ENCODE measurements at regions not wholly inside any gene's neighbourhood (a gene's known extent, or its start where the extent isn't known, plus 50 kb on each side); places are given as distances from the start of the nearest gene placed in this dataset.

GRCh38 chr4:14054391-14054790 is 426.9 kb upstream of the BOD1L1 start:
- H3K36me3 ChIP-seq (ENCODE audit: control insufficient read depth, low read length): no peaks in the 10 kb centered on the region
- H3K9me3 ChIP-seq (ENCODE audit: control insufficient read depth, insufficient read depth, low read length): no peaks in the 10 kb centered on the region
- H4K20me1 ChIP-seq (ENCODE audit: control insufficient read depth, insufficient read depth, low read depth, low read length): no peaks in the 10 kb centered on the region
- H3K4me2 ChIP-seq (ENCODE audit: low read length): no peak overlapping the region
- no peaks in the 10 kb centered on the region for H3F3A ChIP-seq (ENCODE audit: control insufficient read depth, insufficient read depth)
- no peaks in the 10 kb centered on the region for H3K9me2 ChIP-seq (replicated peaks; ENCODE audit: control insufficient read depth, low read length)
- H3K27ac ChIP-seq (ENCODE audit: low read depth, low read length): no peak overlapping the region
- H3K4me3 ChIP-seq (ENCODE audit: low read length): no peak overlapping the region
- H3K27me3 ChIP-seq (ENCODE audit: control insufficient read depth, low read length): no peaks in the 10 kb centered on the region
- no peaks in the 10 kb centered on the region for H3K4me1 ChIP-seq (ENCODE audit: control insufficient read depth, low read length)
- no peaks in the 10 kb centered on the region for H3K79me2 ChIP-seq (ENCODE audit: control insufficient read depth, low read length)
- TF ChIP-seq CTCF (IDR thresholded peaks at IDR 0.05; ENCODE audit: low read depth, low read length, poor library complexity, severe bottlenecking) (no peak), EZH2phosphoT487 (IDR thresholded peaks at IDR 0.05; ENCODE audit: borderline replicate concordance, low read length) (no peak)

GRCh38 chr4:14059006-14059405 is 431.5 kb upstream of the BOD1L1 start:
- no peaks in the 10 kb centered on the region for H3K79me2 ChIP-seq (ENCODE audit: control insufficient read depth, low read length)
- H3K4me1 ChIP-seq (ENCODE audit: control insufficient read depth, low read length): no peaks in the 10 kb centered on the region
- no peaks in the 10 kb centered on the region for H3K36me3 ChIP-seq (ENCODE audit: control insufficient read depth, low read length)

GRCh38 chr4:14064984-14065383 is 437.5 kb upstream of the BOD1L1 start:
- no peaks in the 10 kb centered on the region for H3K79me2 ChIP-seq (ENCODE audit: control insufficient read depth, low read length)
- no peak overlapping the region for H3K27ac ChIP-seq (ENCODE audit: low read depth, low read length)
- H3K4me3 ChIP-seq (ENCODE audit: low read length): no peak overlapping the region
- H3K9me3 ChIP-seq (ENCODE audit: control insufficient read depth, insufficient read depth, low read length): no peaks in the 10 kb centered on the region
- no peaks in the 10 kb centered on the region for H3F3A ChIP-seq (ENCODE audit: control insufficient read depth, insufficient read depth)
- no peaks in the 10 kb centered on the region for H3K9me2 ChIP-seq (replicated peaks; ENCODE audit: control insufficient read depth, low read length)
- H3K36me3 ChIP-seq (ENCODE audit: control insufficient read depth, low read length): no peaks in the 10 kb centered on the region
- no peaks in the 10 kb centered on the region for H3K4me1 ChIP-seq (ENCODE audit: control insufficient read depth, low read length)
- TF ChIP-seq EZH2phosphoT487 (IDR thresholded peaks at IDR 0.05; ENCODE audit: borderline replicate concordance, low read length) (no peak), CTCF (IDR thresholded peaks at IDR 0.05; ENCODE audit: low read depth, low read length, poor library complexity, severe bottlenecking) (no peak)
- no peak overlapping the region for H3K4me2 ChIP-seq (ENCODE audit: low read length)
- H4K20me1 ChIP-seq (ENCODE audit: control insufficient read depth, insufficient read depth, low read depth, low read length): no peaks in the 10 kb centered on the region
- no peaks in the 10 kb centered on the region for H3K27me3 ChIP-seq (ENCODE audit: control insufficient read depth, low read length)

More at GRCh38 chr4:14059006-14059405, 431.5 kb upstream of the BOD1L1 start:
- Histone ChIP-seq H3F3A (ENCODE audit: control insufficient read depth, insufficient read depth) (no peaks in the 10 kb centered on the region), H3K27ac (ENCODE audit: low read depth, low read length) (no peak overlapping the region), H3K9me2 (replicated peaks; ENCODE audit: control insufficient read depth, low read length) (no peaks in the 10 kb centered on the region), H3K27me3 (ENCODE audit: control insufficient read depth, low read length) (no peaks in the 10 kb centered on the region), H3K4me2 (ENCODE audit: low read length) (no peak overlapping the region), H3K9me3 (ENCODE audit: control insufficient read depth, insufficient read depth, low read length) (no peaks in the 10 kb centered on the region), H4K20me1 (ENCODE audit: control insufficient read depth, insufficient read depth, low read depth, low read length) (no peaks in the 10 kb centered on the region), H3K4me3 (ENCODE audit: low read length) (no peak overlapping the region)
- TF ChIP-seq CTCF (IDR thresholded peaks at IDR 0.05; ENCODE audit: low read depth, low read length, poor library complexity, severe bottlenecking): no peak

- Histone ChIP-seq H3K4me3 (ENCODE audit: low read length) (no peak overlapping the region), H3K36me3 (ENCODE audit: control insufficient read depth, low read length) (no peaks in the 10 kb centered on the region), H3K9me3 (ENCODE audit: control insufficient read depth, insufficient read depth, low read length) (no peaks in the 10 kb centered on the region), H3K4me1 (ENCODE audit: control insufficient read depth, low read length) (no peaks in the 10 kb centered on the region), H3K4me2 (ENCODE audit: low read length) (no peak overlapping the region), H3K27ac (ENCODE audit: low read depth, low read length) (no peak overlapping the region), H3K79me2 (ENCODE audit: control insufficient read depth, low read length) (no peaks in the 10 kb centered on the region), H3F3A (ENCODE audit: control insufficient read depth, insufficient read depth) (no peaks in the 10 kb centered on the region), H3K9me2 (replicated peaks; ENCODE audit: control insufficient read depth, low read length) (no peaks in the 10 kb centered on the region), H3K27me3 (ENCODE audit: control insufficient read depth, low read length) (no peaks in the 10 kb centered on the region), H4K20me1 (ENCODE audit: control insufficient read depth, insufficient read depth, low read depth, low read length) (no peaks in the 10 kb centered on the region)
- TF ChIP-seq CTCF (IDR thresholded peaks at IDR 0.05; ENCODE audit: low read depth, low read length, poor library complexity, severe bottlenecking) (no peak), EZH2phosphoT487 (IDR thresholded peaks at IDR 0.05; ENCODE audit: borderline replicate concordance, low read length) (no peak)
These were observed 437.9 kb upstream of the BOD1L1 start for GRCh38 chr4:14065406-14065805.

Measured in DOHH2 (cell line).